ENCODE measurements at regions not wholly inside any gene's neighbourhood (a gene's known extent, or its start where the extent isn't known, plus 50 kb on each side); places are given as distances from the start of the nearest gene placed in this dataset.

DNA sequence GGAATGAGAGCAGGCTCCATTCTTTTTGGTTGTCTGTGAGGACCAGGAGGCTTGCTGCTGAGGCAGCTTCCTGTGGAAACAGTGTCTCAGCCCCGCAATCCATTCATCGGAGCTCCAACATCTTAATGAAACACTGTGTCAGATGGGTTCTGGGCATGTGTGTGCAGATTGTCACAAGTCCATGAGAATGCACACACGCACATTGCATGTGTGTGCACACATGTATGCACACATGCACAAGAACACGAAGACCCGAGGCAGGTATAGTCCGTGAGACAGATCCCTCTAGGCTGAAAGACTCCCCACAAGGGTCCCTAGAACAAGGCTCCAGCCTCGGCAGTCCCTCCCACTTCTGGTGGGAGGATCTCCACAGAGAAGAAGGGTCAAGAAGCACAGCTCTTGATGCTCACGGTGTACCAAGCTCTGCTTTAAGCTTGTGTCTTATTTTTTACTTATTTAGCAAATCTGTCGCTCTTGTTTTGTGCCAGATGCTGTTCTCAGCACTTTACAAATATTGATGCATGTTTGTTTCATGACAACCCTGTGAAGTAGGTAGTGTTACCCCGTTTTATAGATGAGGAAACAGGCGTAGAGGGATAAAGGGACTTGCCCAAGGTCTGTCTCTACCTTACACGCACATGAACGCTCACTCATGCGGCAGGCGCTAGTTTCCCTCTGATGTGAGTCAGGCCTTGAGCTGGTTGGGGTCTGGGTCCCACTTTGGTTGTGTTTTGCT, 213.1 kb downstream of the SEC14L1 start (continued):
- TF ChIP-seq TCF3 (CRISPR knock-in tag; IDR thresholded peaks at IDR 0.05), result no peak
- TF ChIP-seq, protein P1, sequence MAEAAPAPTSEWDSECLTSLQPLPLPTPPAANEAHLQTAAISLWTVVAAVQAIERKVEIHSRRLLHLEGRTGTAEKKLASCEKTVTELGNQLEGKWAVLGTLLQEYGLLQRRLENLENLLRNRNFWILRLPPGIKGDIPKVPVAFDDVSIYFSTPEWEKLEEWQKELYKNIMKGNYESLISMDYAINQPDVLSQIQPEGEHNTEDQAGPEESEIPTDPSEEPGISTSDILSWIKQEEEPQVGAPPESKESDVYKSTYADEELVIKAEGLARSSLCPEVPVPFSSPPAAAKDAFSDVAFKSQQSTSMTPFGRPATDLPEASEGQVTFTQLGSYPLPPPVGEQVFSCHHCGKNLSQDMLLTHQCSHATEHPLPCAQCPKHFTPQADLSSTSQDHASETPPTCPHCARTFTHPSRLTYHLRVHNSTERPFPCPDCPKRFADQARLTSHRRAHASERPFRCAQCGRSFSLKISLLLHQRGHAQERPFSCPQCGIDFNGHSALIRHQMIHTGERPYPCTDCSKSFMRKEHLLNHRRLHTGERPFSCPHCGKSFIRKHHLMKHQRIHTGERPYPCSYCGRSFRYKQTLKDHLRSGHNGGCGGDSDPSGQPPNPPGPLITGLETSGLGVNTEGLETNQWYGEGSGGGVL (CRISPR knock-in tag; IDR thresholded peaks at IDR 0.05), result no peak

DNA sequence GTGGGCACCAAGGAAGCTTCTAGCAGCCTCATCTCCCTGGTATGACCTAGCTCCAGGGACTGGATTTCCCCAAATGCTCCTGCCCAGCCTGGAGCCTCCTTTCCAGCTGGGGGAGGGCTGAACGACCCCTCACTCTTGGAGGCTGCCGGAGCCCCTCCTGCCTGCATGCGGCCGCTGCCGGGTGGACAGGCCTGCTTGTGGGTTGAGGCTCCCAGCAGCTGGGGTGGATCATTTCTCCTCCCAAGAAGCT, 213.6 kb downstream of the SEC14L1 start:
- no TSS peak for BruUV-seq (replicated peaks)
- Histone ChIP-seq H3K27me3 (ENCODE audit: control insufficient read depth in 2 of 2, insufficient read depth in 2 of 2, low read length in 2 of 2) (no peaks in the 10 kb centered on the region), H3K27ac (ENCODE audit: extremely low read depth, low read depth, low read length) (no peak overlapping the region), H4K20me1 (replicated peaks; ENCODE audit: control insufficient read depth, insufficient read depth, low read length) (no peaks in the 10 kb centered on the region; the same call in 1 of the 2 replicates), H3K4me1 (replicated peaks in 1 of 2; ENCODE audit: control insufficient read depth in 2 of 2, insufficient read depth in 2 of 2, low read length in 2 of 2) (peaks cover 0 to 19% of the 10 kb centered on the region in 2 experiments; a peak in 2 of 5 replicates), H3K79me2 (ENCODE audit: control insufficient read depth, insufficient read depth, low read length) (peaks cover 59% of the 10 kb centered on the region), H3K9ac (ENCODE audit: insufficient read depth in 1 of 2, low read depth in 2 of 2, low read length in 2 of 2) (no peak overlapping the region), H2AFZ (ENCODE audit: low read depth, low read length) (no peak overlapping the region), H3K36me3 (ENCODE audit: control insufficient read depth, insufficient read depth, low read length) (peaks cover 7% of the 10 kb centered on the region; the same call in 2 of the 3 replicates), H3K9me1 (ENCODE audit: control insufficient read depth, insufficient read depth, low read length) (no peaks in the 10 kb centered on the region), H3K4me2 (ENCODE audit: insufficient read depth, low read length) (no peak overlapping the region), H3K4me3 (no peak overlapping the region), H3K9me3 (replicated peaks; ENCODE audit: control insufficient read depth, insufficient read depth, low read depth, low read length) (peaks cover 12% of the 10 kb centered on the region)
- in situ Hi-C loops (cut with MboI), result no loop called here
- intact Hi-C loops (cut with micrococcal nuclease), result no loop called here
- DNase-seq (ENCODE audit: extremely low read depth in 1 of 4, low spot score in 3 of 4), result no peak
- CTCF ChIA-PET (ENCODE audit: low intra/inter-chr PET ratio), result no interaction called here
- WGBS (ENCODE audit: insufficient coverage, low coverage, missing lambda C conversion rate), result 60% methylated on average over 1 of the region's 5 CpGs
- ATAC-seq, result no peak
- TF ChIP-seq POLR2G (IDR thresholded peaks at IDR 0.05; ENCODE audit: low read depth, low read length) (0 out of 2 replicates have a peak, but pooled peaks have one; percentile 22), DMBX1 (CRISPR knock-in tag; IDR thresholded peaks at IDR 0.05; ENCODE audit: borderline replicate concordance) (no peak), NFIX (CRISPR knock-in tag; IDR thresholded peaks at IDR 0.05; ENCODE audit: low read depth) (no peak), RUNX1 (IDR thresholded peaks at IDR 0.05; ENCODE audit: low read depth) (no peak), ZC3H4 (CRISPR knock-in tag; IDR thresholded peaks at IDR 0.05; ENCODE audit: borderline replicate concordance) (no peak)
- POLR2A ChIA-PET, result interaction anchor here (0.7 to 0.9 kb wide), 2 partner anchors 14 to 79 kb away, joined by 3 to 4 read pairs; no protein-coding TSS in a partner anchor
- FAIRE-seq, result no peak
